Stimulated activated CD4-positive, alpha-beta T cell treated with anti-CD3 and anti-CD28 coated beads, Interleukin-15, amount 100 ng/mL, for 1 hour (primary cell): ENCODE measurements at regions not wholly inside any gene's neighbourhood (a gene's known extent, or its start where the extent isn't known, plus 50 kb on each side); places are given as distances from the start of the nearest gene placed in this dataset.

ENCODE experiments used
- DNase-seq, 2 donors: peaks; one replicate each; pipeline ENCODE4 v3.0.0-alpha.2; 2020; ENCODE audit warnings: low read depth in 1 of 2, low spot score in 1 of 2

DNA sequence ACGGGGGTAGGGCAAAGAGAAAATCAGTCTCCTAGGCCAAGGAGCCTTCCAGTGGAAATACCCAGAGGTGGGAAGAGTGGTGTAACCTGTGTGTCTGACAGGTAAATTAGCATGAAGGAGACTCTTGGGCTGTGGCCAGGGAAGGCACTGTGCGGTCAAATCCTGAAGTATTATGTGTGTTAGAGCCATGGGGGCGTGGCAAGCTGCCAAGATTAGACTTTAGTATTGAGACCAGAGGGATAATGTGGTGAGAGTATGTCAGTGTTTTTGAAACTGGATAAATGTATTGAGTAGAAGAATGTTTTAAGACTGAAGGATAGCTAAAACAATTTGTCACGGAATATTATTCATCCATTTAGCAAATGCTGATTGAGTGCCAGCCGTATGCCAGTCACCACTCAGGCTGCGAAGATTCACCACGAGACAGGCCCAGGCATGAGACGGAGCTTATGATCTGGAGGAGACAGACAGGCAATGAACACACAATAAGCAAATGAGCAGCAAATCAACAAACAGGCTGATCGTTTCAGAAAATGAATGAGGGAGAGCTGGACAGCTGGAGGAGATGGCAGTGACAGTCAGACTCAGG, 445.9 kb downstream of the MCTP2 start:
- no peak for DNase-seq

DNA sequence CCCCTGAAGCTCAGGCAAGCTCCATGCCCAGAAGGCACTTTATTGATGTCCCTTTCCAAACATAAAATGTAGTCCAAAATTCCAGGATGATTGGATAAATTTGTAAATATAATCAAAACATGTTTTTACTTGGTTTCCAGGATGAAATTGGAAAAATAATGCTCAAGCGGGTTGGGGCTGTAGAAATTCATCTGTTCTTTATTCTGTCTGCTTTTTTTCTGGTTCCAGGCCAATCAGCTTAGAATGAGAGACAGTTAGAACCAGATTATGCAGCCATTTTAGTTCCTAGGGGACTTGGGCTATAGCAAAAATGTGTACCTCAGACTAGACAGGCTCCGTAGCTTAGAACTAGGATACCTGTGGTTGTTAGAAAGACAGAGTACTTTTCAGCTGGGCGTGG, 450.8 kb downstream of the MCTP2 start:
- DNase-seq = no peak

DNA sequence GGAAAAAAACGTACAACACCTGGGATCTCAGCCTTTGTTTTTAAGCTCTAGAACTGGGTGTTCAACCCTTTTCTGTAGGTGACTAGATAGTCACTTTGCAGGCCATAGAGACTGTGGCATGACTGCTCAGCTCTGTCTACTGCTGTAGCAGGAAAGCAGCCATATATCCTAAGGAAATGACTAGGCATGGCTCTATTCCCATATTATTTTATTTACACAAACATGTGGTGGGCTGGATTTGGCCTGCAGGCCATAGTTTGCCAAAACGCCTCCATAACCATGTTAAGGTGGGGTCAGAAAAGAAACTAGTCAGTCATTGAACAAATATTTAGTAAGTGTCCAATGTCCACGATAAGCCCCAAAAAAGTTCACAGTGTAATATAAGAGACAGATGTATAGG, 452.5 kb downstream of the MCTP2 start:
- no peak for DNase-seq

DNA sequence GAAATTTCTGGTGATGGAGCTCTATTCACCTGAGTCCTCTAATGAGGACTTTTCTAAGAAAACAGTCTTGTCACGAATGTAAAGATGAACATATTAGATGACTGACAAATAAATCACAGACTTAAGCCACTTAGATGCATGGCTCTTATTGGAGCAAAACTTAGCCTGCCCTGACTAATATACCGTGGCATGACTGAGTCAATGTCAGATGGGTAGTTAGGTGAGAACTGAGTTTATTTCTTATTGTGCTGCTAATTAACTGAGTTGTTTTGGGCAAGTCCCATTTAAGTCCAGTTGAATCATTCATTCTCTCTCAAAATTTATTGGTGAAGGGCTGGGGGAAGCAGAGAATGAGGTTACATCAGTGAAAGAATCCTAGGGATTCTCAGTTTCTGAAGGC, 459.8 kb downstream of the MCTP2 start:
- no peak for DNase-seq

DNA sequence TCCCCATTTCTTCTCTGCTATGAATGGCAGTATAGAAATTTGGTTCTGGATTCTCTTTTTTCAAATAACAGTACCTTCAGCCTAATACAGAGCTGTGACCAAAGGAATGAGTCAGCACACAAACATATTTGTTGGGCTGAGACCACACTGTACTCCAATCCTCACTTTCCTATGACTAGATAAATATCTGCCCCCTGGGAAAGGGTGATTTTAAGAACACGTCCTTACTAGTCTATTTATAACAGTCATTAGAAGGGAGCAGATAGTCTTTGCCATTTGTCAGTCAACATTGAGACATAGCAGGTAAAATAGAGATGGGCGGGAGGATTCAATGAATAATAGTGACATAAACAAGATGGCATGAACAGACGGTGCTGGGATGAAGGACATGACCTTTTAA, 461.3 kb downstream of the MCTP2 start:
- no peak for DNase-seq

DNA sequence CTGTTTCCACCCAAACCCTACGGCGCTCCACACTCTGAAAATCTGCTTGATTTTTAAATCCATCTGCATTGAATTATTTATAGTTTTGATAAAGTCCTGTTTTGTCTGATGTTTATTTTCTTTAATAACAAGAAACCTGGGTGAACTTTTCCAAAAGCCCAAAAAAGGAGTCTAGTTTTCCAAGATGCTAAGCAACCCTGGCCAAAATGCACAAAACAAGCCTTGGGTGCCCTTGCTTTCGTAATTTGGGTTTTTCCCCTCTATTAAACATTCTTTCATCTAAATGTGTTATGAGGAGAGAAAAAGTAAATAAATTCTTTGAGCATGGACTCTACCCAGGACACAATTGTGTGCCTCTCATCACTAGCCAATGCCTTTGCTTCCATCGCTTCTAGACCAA, 468.9 kb downstream of the MCTP2 start:
- DNase-seq = no peak

DNA sequence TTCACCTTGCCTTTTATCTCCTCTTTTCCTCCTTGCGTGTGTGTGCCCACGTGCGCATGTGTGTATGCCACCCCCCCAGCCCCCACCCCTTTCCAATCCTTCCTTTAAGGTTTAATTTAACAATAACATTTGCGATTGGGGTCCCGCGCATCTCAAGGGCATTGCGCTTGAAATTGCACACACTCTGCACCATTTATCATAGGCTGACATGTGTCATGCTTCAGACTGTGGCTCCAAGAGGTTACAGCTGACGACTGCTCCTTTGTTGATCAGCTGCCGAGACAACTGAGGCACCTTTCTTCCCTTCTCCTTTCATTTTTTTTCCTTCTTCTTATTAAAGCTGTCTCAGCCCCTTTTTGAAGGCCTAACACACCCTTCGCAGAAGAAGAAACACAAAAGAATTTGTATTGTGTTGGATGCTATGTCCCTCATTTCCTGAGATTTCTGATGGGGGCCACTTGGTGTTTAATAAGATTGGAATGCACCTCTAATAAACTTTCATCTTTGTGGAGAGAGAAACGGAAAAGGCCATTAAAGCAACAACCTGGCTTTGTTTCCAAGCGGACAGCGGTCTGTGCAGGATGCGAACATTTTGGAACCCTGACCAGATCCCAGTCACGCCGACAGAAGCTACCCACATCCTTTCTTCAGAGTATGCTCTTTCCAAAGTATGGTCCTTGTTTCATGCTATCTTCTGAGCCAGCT, 470.1 kb downstream of the MCTP2 start:
- DNase-seq = no peak

DNA sequence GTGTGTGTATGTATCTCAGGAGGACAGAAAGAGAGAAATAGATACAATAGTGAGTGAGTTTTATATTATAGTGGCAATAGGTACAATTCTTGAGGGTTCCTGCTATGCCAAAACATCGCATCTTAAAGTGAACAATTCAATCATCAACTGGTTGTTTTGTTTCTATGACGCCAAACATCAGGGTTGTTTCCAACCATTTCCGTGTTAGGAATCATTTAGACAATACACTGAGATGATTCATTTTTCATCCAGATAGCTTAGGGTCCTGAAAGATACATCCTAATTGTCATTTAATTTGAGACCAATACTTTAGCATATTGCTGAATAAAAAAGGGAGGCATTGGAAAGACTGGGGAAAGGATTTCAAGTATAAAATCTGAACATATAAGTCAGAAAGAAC, 472.2 kb downstream of the MCTP2 start:
- no peak for DNase-seq

DNA sequence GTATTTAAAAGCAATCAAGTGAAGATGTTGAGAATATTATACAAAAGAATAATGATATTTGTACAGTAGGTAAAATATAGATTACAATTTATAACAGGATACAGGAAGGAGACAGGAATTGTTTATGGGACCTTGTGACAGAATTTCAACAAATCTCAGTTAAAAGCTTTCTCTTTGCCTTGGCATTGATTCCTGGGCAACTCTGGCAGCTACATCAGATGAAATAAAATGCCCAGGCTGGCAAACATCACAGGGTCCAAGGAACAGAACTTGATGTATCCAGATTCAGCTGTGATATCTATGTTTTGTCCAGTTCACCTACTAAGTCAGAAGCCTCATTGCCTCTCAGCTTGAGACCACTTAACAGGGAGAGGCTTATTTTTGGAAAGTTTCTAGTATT, 473.1 kb downstream of the MCTP2 start:
- DNase-seq = no peak

DNA sequence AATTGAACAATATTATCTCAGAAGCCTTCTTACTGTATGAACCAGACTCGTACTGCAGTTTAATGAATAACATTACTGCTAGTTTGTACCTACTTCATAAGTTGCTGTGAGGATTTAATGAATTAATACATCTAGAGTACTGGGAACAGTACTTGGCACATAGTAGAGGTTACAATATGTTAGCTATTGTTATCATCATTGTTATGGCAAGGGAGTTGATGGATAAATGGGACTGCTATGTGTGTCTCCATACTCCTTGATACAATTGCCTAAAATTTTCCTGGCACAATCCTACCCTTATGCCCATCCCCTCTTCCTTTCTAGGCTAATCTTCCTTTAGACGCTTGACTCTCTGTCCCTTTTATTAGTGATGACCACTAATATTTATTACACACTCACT, 473.6 kb downstream of the MCTP2 start:
- no peak for DNase-seq

DNA sequence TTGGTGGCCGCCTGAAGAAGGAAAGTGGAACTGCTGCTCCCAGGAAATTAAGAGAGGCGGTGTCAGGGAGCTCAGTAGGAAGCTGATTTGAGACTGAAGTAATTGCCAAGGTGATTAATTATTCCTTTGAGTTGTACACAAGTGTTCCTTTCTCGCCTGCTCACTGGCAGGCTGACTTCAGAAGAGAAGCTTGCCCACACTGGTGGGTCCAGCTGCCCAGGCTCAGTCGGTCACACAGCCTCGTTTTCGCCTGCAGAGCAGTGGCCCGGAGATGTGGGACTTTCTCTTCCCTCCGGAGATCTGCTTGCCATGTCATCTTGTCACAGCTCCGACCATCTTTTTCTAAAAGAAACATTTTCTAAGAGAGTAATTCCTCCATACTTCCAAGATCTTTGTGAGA, 478.0 kb downstream of the MCTP2 start:
- no peak for DNase-seq

DNA sequence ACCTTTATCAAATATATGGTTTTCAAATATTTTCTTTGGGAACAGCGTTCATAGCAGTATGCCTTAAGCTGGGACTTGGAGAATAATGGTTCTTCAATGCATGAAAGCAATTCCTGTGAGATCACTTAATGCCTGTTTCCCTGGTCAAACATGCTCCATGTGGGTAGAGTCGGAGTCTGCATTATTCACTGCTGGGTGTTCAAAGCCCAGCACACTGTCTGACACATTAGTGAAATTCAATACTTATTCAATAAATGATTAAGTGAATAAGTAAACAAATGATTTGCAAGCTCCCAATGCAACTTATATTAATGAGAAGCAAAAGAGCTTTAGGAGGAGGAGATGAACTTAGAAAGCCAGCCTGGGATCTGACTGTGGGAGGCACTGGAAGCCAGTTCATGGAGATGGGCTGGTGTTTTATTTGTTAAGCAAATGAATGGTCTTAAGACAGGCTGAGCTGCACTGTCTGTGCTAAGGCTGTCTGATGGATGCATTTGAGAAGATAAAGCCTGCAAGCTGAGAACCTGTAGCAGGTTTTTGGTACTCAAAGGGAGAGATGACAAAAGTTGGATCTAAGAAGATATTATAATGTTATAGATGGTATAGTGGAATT, 490.8 kb downstream of the MCTP2 start:
- DNase-seq = no peak

DNA sequence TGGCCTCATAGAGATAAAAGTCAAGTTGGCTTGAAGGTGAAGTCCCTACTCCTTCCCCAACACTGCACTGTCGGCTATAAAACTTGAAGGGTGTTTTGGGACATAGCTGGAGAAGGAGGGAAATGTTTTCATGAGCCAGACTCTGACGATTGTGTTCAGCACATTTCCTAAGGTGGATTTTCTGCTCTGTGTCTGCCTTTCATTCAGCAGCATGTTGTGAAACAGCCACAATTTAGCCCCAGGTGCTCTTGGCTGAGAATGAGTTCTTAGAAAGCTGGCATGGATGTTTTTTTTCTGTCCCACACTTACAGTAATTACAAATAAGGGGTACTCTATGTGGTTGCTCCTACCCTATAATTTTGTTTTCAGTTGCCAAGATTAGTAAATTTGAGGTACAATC, 492.4 kb downstream of the MCTP2 start:
- DNase-seq = no peak

DNA sequence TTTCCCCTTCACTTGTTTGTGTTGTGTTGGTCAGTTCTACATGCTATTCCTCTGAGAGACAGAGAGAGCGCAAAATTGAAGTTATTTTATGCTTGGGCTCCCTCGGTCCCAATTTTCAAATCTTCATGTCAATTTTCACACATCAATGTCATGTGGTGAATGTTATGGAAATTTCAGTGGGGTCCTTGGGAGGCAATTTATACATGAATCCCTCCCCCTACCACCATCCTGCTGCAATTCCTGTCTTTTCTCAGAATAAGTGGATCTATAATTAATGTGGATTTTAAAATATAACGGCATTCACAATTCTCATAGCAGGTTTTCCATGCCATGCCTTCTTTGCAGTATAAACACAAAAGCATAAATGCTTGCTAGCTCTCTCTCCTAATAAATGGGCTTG, 499.9 kb downstream of the MCTP2 start:
- no peak for DNase-seq

DNA sequence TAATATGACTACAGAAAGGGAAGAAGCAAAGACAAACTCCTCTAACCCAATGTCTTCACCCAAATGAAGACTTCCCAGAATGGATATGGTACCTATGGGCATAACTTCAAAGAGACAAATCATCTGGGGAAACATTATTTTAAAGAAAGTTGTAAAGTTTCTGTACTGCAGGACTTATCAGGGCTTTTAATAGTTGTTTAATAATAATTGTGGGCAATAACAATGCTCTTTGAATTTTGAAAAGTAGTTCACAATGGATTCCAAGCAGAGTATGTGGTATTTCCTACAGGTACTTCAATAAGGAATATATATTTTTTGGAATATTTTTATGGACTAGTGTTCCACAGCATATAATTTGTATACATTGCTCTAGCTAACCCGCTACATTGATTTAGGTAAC, 503.1 kb downstream of the MCTP2 start:
- no peak for DNase-seq

DNA sequence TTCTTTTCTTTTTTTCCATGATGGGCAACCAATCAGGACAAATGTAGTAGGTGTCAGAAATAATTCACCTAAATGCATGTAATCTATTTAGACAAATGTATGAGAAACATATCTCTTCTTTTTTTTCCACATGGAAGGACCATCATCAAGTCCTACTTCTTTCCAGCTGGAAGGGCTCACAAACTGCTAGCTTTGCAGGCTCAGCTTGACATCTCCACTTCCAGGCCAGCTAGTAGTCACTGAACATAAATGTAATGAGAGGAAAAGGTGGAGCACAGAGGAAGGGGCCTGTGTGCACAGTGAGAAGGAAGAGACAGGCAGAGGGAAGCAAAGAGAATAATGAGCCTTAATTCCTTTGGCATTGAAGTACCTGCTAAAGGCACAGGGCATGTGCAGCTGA, 504.9 kb downstream of the MCTP2 start:
- DNase-seq = no peak

DNA sequence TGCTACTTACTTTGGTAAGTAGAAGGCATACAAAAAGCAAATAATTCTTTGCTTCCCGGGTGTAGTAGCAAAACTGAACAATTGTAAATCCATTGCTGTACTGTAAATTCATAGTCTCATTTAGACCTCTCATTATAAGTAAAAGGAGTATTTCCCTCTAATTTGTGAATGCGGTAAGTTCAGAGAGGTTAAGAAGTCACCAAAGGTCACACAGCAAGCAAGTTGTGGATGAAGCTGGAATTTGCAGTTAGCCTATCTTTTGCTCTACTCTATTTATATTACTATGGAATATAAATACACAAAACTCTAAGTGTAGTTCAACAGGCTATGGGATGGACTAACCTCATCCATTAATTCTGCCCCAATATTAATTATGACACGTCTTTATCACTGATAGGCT, 508.3 kb downstream of the MCTP2 start:
- no peak for DNase-seq

DNA sequence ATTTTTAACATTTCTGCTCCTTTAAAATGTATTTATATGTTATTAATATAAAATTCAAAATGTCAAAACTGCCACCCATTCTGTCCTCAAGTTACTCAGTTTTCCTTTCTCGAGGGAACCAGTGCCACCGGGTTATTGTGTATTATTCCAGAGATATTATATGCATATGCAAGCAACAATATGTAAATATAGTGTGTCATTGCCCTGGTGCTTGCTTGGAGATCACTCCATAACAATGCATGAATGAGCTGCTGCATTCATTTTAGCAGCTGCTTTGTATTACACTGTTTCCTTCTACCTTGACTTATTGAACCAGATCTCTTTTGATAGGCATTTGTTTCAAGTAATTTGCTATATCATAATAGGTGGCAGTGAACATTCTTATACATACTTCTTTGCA, 509.1 kb downstream of the MCTP2 start:
- no peak for DNase-seq

DNA sequence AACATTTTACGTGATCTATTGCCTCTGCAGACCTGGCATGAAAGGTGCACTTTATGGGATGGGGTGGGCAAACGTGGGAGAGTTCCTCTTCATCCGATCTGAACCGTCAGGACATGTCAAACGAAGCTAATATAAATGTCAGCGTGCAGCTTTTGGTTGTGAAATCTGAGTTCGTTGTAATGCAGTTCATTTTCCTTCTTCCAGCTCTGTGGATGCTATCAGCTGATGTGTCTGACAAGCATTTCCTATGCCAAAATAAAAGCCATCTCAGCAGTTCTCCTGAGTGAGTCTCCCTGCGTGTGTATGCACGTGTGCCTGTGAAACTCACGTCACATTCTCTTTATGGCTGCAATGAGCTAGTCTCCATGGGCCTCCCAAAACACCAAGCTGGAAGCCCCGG, 512.3 kb downstream of the MCTP2 start:
- DNase-seq = no peak

DNA sequence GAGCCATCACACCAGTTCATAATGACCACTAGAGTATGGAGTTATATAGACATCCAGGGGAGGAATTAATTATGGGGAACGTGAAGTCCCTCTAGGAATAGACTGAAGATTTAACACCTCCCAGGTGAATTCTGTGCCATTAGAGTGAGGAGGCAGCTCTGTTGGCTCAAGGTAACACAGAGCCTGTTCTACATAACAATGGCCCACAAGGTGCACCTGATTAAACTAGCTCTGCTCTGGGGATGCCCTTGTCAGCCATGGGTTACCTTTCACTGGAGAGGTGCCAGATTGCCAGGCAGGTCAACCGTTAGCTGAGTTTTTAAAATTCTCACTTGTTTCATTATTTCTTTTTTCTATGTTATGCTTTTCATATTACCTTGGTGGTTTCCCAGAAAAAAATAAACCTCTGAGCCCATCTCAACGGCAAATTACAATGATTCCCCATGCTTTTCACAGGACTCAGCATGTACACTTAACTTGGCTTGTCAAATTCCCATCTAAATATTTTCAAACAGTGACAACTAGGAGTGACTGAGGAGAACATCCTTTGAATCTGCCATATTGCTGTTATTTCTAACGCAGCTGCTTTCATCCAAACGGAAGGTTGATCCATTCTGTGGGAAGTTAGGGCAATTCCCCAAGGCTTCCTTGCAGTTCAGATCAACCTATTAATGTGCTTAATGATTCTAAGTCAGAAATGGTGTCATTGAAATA, 512.9 kb downstream of the MCTP2 start:
- no peak for DNase-seq

DNA sequence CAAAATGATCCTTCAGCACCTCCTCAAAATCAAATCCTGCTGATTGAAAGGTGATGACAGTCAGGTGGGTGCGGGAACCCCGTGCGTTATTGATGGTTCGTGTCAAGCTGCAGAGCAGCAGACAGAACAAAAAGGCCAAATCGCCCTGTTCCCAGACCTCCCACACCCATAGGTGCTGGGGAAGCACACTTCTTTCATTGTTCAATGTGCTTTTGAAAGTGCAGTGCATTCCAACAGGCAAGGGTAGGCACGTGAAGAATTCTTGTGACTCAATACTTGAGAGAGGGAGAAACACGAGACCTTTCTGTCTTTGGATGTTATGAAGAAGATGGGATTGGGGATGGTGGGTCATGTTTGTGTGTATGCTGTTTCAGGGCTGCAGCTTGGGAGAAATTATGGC, 514.0 kb downstream of the MCTP2 start:
- no peak for DNase-seq

DNA sequence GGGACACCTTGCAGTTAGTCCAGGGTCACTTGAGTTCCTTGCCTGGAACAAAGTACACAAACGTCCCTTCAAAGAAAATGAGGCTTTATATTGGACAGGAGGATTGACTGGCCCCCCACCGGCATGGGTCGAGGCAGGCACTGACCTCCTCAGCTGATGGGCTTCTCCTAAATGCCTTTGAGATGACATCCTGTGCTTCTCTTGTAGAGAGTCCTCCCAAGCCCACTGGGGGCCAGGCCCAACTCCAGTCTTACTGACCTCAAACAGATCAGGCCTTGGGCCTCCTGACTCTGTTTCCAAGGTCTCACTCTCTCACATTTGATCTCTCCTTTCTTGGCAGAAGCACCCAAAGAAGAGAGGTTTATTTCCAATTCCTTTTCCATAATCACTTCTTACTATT, 516.1 kb downstream of the MCTP2 start:
- DNase-seq = no peak
